SK-N-SH (cell line): ENCODE measurements at regions not wholly inside any gene's neighbourhood (a gene's known extent, or its start where the extent isn't known, plus 50 kb on each side); places are given as distances from the start of the nearest gene placed in this dataset.

Experiments
- CTCF ChIA-PET: fragments of 300-600, 350-600 bp; formaldehyde crosslinking; extraction: SDS; loops from one replicate; lab custom pipeline; 2021; lab: Yijun Ruan, JAX
- POLR2A ChIA-PET: fragments of 350-600 bp; sonication (Branson Sonifier 250); formaldehyde crosslinking; extraction: SDS; loops from one replicate; lab custom pipeline; 2020; ENCODE audit warnings: antibody characterized with exemption, inconsistent platforms; lab: Yijun Ruan, JAX
- DNase-seq: peaks from one replicate; pipeline ENCODE4 v3.0.0; 2012
- H2AFZ ChIP-seq: fragments of 200-600 bp; sonication (generic); 2 replicates; pipeline ENCODE4 v1.8.1; 2016; ENCODE audit warnings: antibody characterized with exemption, mild to moderate bottlenecking, low read depth
- H3F3A ChIP-seq: fragments of 200-600 bp; sonication (generic); replicated peaks from 2 replicates; pipeline ENCODE3; 2016; ENCODE audit warnings: antibody characterized with exemption, mild to moderate bottlenecking; ENCODE audit not compliant: insufficient read depth
- H3K27ac ChIP-seq, 2 experiments: fragments of 200-500 bp in 1 of 2; fragments of 200-600 bp in 1 of 2; sonication (Bioruptor generic) in 1 of 2; sonication (generic), shearing (Covaris generic) in 1 of 2; 2 replicates each; pipeline versions ENCODE4 v1.5.1 to v1.6.1; 2014 to 2016; ENCODE audit warnings: low read depth in 2 of 2, inconsistent platforms in 1 of 2, low read length in 1 of 2, mild to moderate bottlenecking in 1 of 2, mixed read lengths in 1 of 2
- H3K27me3 ChIP-seq: fragments of 200-600 bp; sonication (generic), shearing (Covaris generic); 2 replicates; pipeline ENCODE4 v1.6.1; 2016; ENCODE audit warnings: mixed run types; ENCODE audit not compliant: insufficient read depth
- H3K36me3 ChIP-seq, 2 experiments: fragments of 200-500 bp in 1 of 2; fragments of 200-600 bp in 1 of 2; sonication (Bioruptor generic) in 1 of 2; sonication (generic) in 1 of 2; replicated peaks in 1 of 2; 2 replicates each; pipeline versions ENCODE3 to v1.5.1; 2014 to 2016; ENCODE audit warnings: low read length in 1 of 2, mild to moderate bottlenecking in 1 of 2; ENCODE audit not compliant: insufficient read depth in 2 of 2, control insufficient read depth in 1 of 2
- H3K4me1 ChIP-seq, 2 experiments: fragments of 200-500 bp in 1 of 2; fragments of 200-600 bp in 1 of 2; sonication (Bioruptor generic) in 1 of 2; sonication (generic), shearing (Covaris generic) in 1 of 2; 2 replicates each; pipeline versions ENCODE4 v1.5.1 to v1.6.1; 2014 to 2016; ENCODE audit warnings: low read depth in 1 of 2, low read length in 1 of 2, mixed run types in 1 of 2; ENCODE audit not compliant: insufficient read depth in 2 of 2, control insufficient read depth in 1 of 2
- H3K4me2 ChIP-seq: fragments of 200-600 bp; sonication (generic), shearing (Covaris generic); 2 replicates; pipeline ENCODE4 v1.6.1; 2017; ENCODE audit warnings: mixed run types
- H3K4me3 ChIP-seq, 2 experiments: fragments of 200-500 bp in 1 of 2; fragments of 200-600 bp in 1 of 2; sonication (Bioruptor generic) in 1 of 2; sonication (generic), shearing (Covaris generic) in 1 of 2; 2 replicates each; pipeline versions ENCODE4 v1.5.1 to v1.8.1; 2014 to 2016; ENCODE audit warnings: low read depth in 2 of 2, inconsistent platforms in 1 of 2, low read length in 1 of 2, mild to moderate bottlenecking in 1 of 2, mixed read lengths in 1 of 2, moderate library complexity in 1 of 2
- H3K79me2 ChIP-seq: fragments of 200-600 bp; sonication (generic); 2 replicates; pipeline ENCODE4 v1.8.1; 2017; ENCODE audit warnings: mild to moderate bottlenecking; ENCODE audit not compliant: insufficient read depth
- H3K9ac ChIP-seq: fragments of 200-600 bp; sonication (generic); 2 replicates; pipeline ENCODE4 v1.6.1; 2017; ENCODE audit warnings: mixed run types
- H3K9me2 ChIP-seq: fragments of 200-600 bp; sonication (generic); 2 replicates; pipeline ENCODE4 v1.6.1; 2017; ENCODE audit warnings: mixed run types
- H3K9me3 ChIP-seq: fragments of 200-600 bp; sonication (generic); 2 replicates; pipeline ENCODE4 v1.6.1; 2017; ENCODE audit warnings: mixed run types, mild to moderate bottlenecking, moderate library complexity
- H4K20me1 ChIP-seq: fragments of 200-600 bp; sonication (generic); 2 replicates; pipeline ENCODE4 v1.6.1; 2017; ENCODE audit warnings: mild to moderate bottlenecking, mixed run types; ENCODE audit not compliant: insufficient read depth
- ELF1 ChIP-seq: IDR thresholded peaks from 2 replicates; pipeline ENCODE4 v1.4.0; 2012
- EZH2phosphoT487 ChIP-seq: fragments of 200-600 bp; sonication (generic); IDR thresholded peaks from 2 replicates; pipeline ENCODE4 v1.6.1; 2017; ENCODE audit warnings: low read depth, mixed run types, mild to moderate bottlenecking, antibody characterized with exemption, moderate library complexity, borderline replicate concordance
- FOXJ3 ChIP-seq: sonication (generic); formaldehyde crosslinking; IDR thresholded peaks from 2 replicates; pipeline ENCODE4 v1.5.1; 2020; ENCODE audit warnings: mild to moderate bottlenecking, missing genetic modification reagents
- GABPA ChIP-seq: IDR thresholded peaks from 2 replicates; pipeline ENCODE4 v1.4.0; 2012; ENCODE audit warnings: low read depth, mild to moderate bottlenecking
- GATA2 ChIP-seq: sonication (generic); formaldehyde crosslinking; IDR thresholded peaks from 2 replicates; pipeline ENCODE4 v1.5.0; 2020; ENCODE audit warnings: mild to moderate bottlenecking, missing genetic modification reagents
- MEF2A ChIP-seq: IDR thresholded peaks from 2 replicates; pipeline ENCODE4 v1.4.0; 2012; ENCODE audit warnings: low read depth, borderline replicate concordance
- NFIC ChIP-seq: IDR thresholded peaks from 2 replicates; pipeline ENCODE4 v1.4.0; 2012; ENCODE audit warnings: borderline replicate concordance
- NRF1 ChIP-seq: IDR thresholded peaks from 2 replicates; pipeline ENCODE4 v1.6.1; 2012; ENCODE audit warnings: low read depth, mild to moderate bottlenecking, low read length
- POLR2AphosphoS5 ChIP-seq: IDR thresholded peaks from 2 replicates; pipeline ENCODE4 v1.6.1; 2012; ENCODE audit warnings: low read depth, low read length
- RAD21 ChIP-seq: IDR thresholded peaks from 2 replicates; pipeline ENCODE4 v1.6.1; 2012; ENCODE audit warnings: mild to moderate bottlenecking, low read length
- RCOR1 ChIP-seq: fragments of 150-350 bp; IDR thresholded peaks from 2 replicates; pipeline ENCODE4 v1.6.1; 2017; ENCODE audit warnings: antibody characterized with exemption, low read length
- RFX5 ChIP-seq: IDR thresholded peaks from 2 replicates; pipeline ENCODE4 v1.6.1; 2012; ENCODE audit warnings: mild to moderate bottlenecking, improper control_type of control experiment, low read length
- SIN3A ChIP-seq: IDR thresholded peaks from 2 replicates; pipeline ENCODE4 v1.6.1; 2012; ENCODE audit warnings: low read depth, mild to moderate bottlenecking, low read length, moderate library complexity, borderline replicate concordance
- TEAD4 ChIP-seq: IDR thresholded peaks from 2 replicates; pipeline ENCODE4 v1.4.0; 2012; ENCODE audit warnings: mild to moderate bottlenecking, borderline replicate concordance; ENCODE audit not compliant: insufficient read depth
- WGBS: methylation state at CpG from one replicate; pipeline ENCODE4 v1.1.6; 2017; ENCODE audit warnings: low lambda C conversion rate; 5-methylcytosine and 5-hydroxymethylcytosine counted together
- TF ChIP-seq, protein P1 (sequence below): fragments of 150-350 bp; IDR thresholded peaks from 2 replicates; pipeline ENCODE4 v1.6.1; 2017; ENCODE audit warnings: antibody characterized with exemption, low read length, low read depth, borderline replicate concordance
- TF ChIP-seq, protein P2 (sequence below): IDR thresholded peaks from 2 replicates; pipeline ENCODE4 v1.6.1; 2012; ENCODE audit warnings: mild to moderate bottlenecking, low read depth, low read length, moderate library complexity

- Histone ChIP-seq H2AFZ (no peak overlapping the region), H3K36me3 (no peaks in the 10 kb centered on the region), H3K9me2 (no peaks in the 10 kb centered on the region), H3K9me3 (no peaks in the 10 kb centered on the region), H3K27ac (no peak overlapping the region), H3K27me3 (no peaks in the 10 kb centered on the region), H4K20me1 (no peaks in the 10 kb centered on the region), H3K4me1 (peaks cover 6 to 7% of the 10 kb centered on the region in 2 experiments; a peak in 3 of 4 replicates), H3K9ac (no peak overlapping the region), H3K79me2 (no peaks in the 10 kb centered on the region), H3F3A (no peaks in the 10 kb centered on the region), H3K4me3 (no peak overlapping the region), H3K4me2 (no peak overlapping the region)
- TF ChIP-seq ELF1 (no peak), TEAD4 (no peak), MEF2A (no peak), SIN3A (no peak), NRF1 (no peak), RAD21 (no peak), NFIC (no peak), POLR2AphosphoS5 (no peak), RCOR1 (no peak), FOXJ3 (CRISPR knock-in tag) (no peak), RFX5 (no peak), GABPA (no peak), EZH2phosphoT487 (no peak), GATA2 (CRISPR knock-in tag) (no peak)
- TF ChIP-seq, protein P1, sequence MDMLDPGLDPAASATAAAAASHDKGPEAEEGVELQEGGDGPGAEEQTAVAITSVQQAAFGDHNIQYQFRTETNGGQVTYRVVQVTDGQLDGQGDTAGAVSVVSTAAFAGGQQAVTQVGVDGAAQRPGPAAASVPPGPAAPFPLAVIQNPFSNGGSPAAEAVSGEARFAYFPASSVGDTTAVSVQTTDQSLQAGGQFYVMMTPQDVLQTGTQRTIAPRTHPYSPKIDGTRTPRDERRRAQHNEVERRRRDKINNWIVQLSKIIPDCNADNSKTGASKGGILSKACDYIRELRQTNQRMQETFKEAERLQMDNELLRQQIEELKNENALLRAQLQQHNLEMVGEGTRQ = no peak
- TF ChIP-seq, protein P2, sequence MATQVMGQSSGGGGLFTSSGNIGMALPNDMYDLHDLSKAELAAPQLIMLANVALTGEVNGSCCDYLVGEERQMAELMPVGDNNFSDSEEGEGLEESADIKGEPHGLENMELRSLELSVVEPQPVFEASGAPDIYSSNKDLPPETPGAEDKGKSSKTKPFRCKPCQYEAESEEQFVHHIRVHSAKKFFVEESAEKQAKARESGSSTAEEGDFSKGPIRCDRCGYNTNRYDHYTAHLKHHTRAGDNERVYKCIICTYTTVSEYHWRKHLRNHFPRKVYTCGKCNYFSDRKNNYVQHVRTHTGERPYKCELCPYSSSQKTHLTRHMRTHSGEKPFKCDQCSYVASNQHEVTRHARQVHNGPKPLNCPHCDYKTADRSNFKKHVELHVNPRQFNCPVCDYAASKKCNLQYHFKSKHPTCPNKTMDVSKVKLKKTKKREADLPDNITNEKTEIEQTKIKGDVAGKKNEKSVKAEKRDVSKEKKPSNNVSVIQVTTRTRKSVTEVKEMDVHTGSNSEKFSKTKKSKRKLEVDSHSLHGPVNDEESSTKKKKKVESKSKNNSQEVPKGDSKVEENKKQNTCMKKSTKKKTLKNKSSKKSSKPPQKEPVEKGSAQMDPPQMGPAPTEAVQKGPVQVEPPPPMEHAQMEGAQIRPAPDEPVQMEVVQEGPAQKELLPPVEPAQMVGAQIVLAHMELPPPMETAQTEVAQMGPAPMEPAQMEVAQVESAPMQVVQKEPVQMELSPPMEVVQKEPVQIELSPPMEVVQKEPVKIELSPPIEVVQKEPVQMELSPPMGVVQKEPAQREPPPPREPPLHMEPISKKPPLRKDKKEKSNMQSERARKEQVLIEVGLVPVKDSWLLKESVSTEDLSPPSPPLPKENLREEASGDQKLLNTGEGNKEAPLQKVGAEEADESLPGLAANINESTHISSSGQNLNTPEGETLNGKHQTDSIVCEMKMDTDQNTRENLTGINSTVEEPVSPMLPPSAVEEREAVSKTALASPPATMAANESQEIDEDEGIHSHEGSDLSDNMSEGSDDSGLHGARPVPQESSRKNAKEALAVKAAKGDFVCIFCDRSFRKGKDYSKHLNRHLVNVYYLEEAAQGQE = no peak
- ChIA-PET CTCF (no interaction called here), POLR2A (no interaction called here)
- no peak for DNase-seq
- WGBS = 91% methylated on average over 6 of the region's 6 CpGs
Measured at GRCh38 chr5:125205601-125206225, 459.3 kb upstream of the ZNF608 start.
